Sigmoid colon (tissue), 6 donors: ENCODE measurements at regions not wholly inside any gene's neighbourhood (a gene's known extent, or its start where the extent isn't known, plus 50 kb on each side); places are given as distances from the start of the nearest gene placed in this dataset.

Experiments
- DNase-seq: peaks from one replicate; pipeline ENCODE4 v3.0.0-alpha.2; 2019
- H3K27ac ChIP-seq, 4 donors: fragments of 200-600 bp; sonication (generic); one replicate each; pipeline ENCODE4 v1.5.1; 2016 to 2019; ENCODE audit warnings: mild to moderate bottlenecking in 1 of 4
- H3K27me3 ChIP-seq, 3 donors: fragments of 200-600 bp; sonication (generic); one replicate each; pipeline ENCODE4 v1.5.1; 2019; ENCODE audit warnings: mild to moderate bottlenecking in 1 of 3
- H3K36me3 ChIP-seq, 4 donors: fragments of 200-600 bp; sonication (generic); one replicate each; pipeline ENCODE4 v1.5.1; 2016 to 2019
- H3K4me1 ChIP-seq, 4 donors: fragments of 200-600 bp; sonication (generic); one replicate each; pipeline ENCODE4 v1.5.1; 2017 to 2019
- H3K4me3 ChIP-seq, 4 donors: fragments of 200-600 bp; sonication (generic); one replicate each; pipeline ENCODE4 v1.5.1; 2017 to 2019; ENCODE audit warnings: mild to moderate bottlenecking in 2 of 4, moderate library complexity in 1 of 4
- H3K9me3 ChIP-seq, 4 donors: fragments of 200-600 bp in 3 of 4; sonication (generic) in 3 of 4; one replicate each; pipeline versions ENCODE4 v1.5.1 to v1.6.1; 2013 to 2019
- CTCF ChIP-seq, 4 experiments: fragments of 450-650 bp in 3 of 4; fragments of 200-600 bp in 1 of 4; IDR thresholded peaks; one replicate each; pipeline ENCODE4 v1.5.1; 2016 to 2019; ENCODE audit warnings: antibody characterized with exemption in 4 of 4, mild to moderate bottlenecking in 3 of 4, moderate library complexity in 2 of 4
- EP300 ChIP-seq, 4 donors: sonication (generic); formaldehyde crosslinking; IDR thresholded peaks; one replicate each; pipeline ENCODE4 v1.6.1; 2017; ENCODE audit warnings: antibody characterized with exemption in 4 of 4
- POLR2A ChIP-seq, 2 donors: fragments of 450-650 bp; IDR thresholded peaks; one replicate each; pipeline ENCODE4 v1.6.1; 2016; ENCODE audit warnings: antibody characterized with exemption in 2 of 2, mild to moderate bottlenecking in 2 of 2, moderate library complexity in 2 of 2
- POLR2AphosphoS5 ChIP-seq, 4 donors: sonication (generic); formaldehyde crosslinking; IDR thresholded peaks; one replicate each; pipeline ENCODE4 v1.6.1; 2017; ENCODE audit warnings: antibody characterized with exemption in 4 of 4
- WGBS, 2 donors: extraction: QIAGEN DNeasy Blood & Tissue Kit; methylation state at CpG; one replicate each; pipeline ENCODE4 v1.1.7; 2013; 5-methylcytosine and 5-hydroxymethylcytosine counted together
- intact Hi-C: fragments of 100-400 bp; cut with DNase I; formaldehyde crosslinking; loops from one replicate; pipeline ENCODE4 v1.15.1; 2023
- donor health status: healthy with polysubstance abuse.
- donor health status: healthy.

GRCh38 chr13:73732350-73732749 is 401.9 kb downstream of the KLF12 start:
- Histone ChIP-seq H3K36me3 (no peaks in the 10 kb centered on the region), H3K27ac (no peak overlapping the region), H3K4me3 (no peak overlapping the region), H3K27me3 (no peaks in the 10 kb centered on the region), H3K9me3 (no peaks in the 10 kb centered on the region), H3K4me1 (no peaks in the 10 kb centered on the region)
- WGBS, 2 donors = 94 to 96% methylated on average over 2 of the region's 2 CpGs
- TF ChIP-seq CTCF (IDR thresholded peaks at IDR 0.05) (no peak), POLR2A (IDR thresholded peaks at IDR 0.05) (no peak), POLR2AphosphoS5 (IDR thresholded peaks at IDR 0.05) (no peak), EP300 (IDR thresholded peaks at IDR 0.05) (no peak)
- DNase-seq = no peak
- intact Hi-C loops = no loop called here

- no peak for TF ChIP-seq EP300 (IDR thresholded peaks at IDR 0.05)
- TF ChIP-seq POLR2A (IDR thresholded peaks at IDR 0.05) = no peak
- no peak for TF ChIP-seq CTCF (IDR thresholded peaks at IDR 0.05)
- no peak for TF ChIP-seq POLR2AphosphoS5 (IDR thresholded peaks at IDR 0.05)
- intact Hi-C loops = no loop called here
- H3K9me3 ChIP-seq = no peaks in the 10 kb centered on the region
- H3K27ac ChIP-seq = no peak overlapping the region
- no peaks in the 10 kb centered on the region for H3K4me1 ChIP-seq
- no peak overlapping the region for H3K4me3 ChIP-seq
- no peak for DNase-seq
- no peaks in the 10 kb centered on the region for H3K36me3 ChIP-seq
- H3K27me3 ChIP-seq = no peaks in the 10 kb centered on the region
Measured at GRCh38 chr13:73731564-73731963, 402.6 kb downstream of the KLF12 start.

GRCh38 chr13:73730014-73730413 is 404.2 kb downstream of the KLF12 start:
- intact Hi-C loops = no loop called here
- DNase-seq = no peak
- Histone ChIP-seq H3K27ac (no peak overlapping the region), H3K4me1 (no peaks in the 10 kb centered on the region), H3K36me3 (no peaks in the 10 kb centered on the region), H3K27me3 (no peaks in the 10 kb centered on the region), H3K4me3 (no peak overlapping the region), H3K9me3 (no peaks in the 10 kb centered on the region)
- 96 to 97% methylated on average over 5 of the region's 5 CpGs for WGBS, 2 donors
- TF ChIP-seq CTCF (IDR thresholded peaks at IDR 0.05) (no peak), EP300 (IDR thresholded peaks at IDR 0.05) (no peak), POLR2AphosphoS5 (IDR thresholded peaks at IDR 0.05) (no peak), POLR2A (IDR thresholded peaks at IDR 0.05) (no peak)

GRCh38 chr13:73729046-73729445 is 405.2 kb downstream of the KLF12 start:
- Histone ChIP-seq H3K9me3 (no peaks in the 10 kb centered on the region), H3K27ac (no peak overlapping the region), H3K4me1 (no peaks in the 10 kb centered on the region), H3K36me3 (no peaks in the 10 kb centered on the region), H3K4me3 (no peak overlapping the region), H3K27me3 (no peaks in the 10 kb centered on the region)
- DNase-seq = no peak
- intact Hi-C loops = no loop called here
- TF ChIP-seq EP300 (IDR thresholded peaks at IDR 0.05) = no peak
- TF ChIP-seq POLR2A (IDR thresholded peaks at IDR 0.05) = no peak
- TF ChIP-seq CTCF (IDR thresholded peaks at IDR 0.05) = no peak
- TF ChIP-seq POLR2AphosphoS5 (IDR thresholded peaks at IDR 0.05) = no peak
- WGBS, 2 donors = 21 to 77% methylated on average over 1 of the region's 1 CpG

- TF ChIP-seq EP300 (IDR thresholded peaks at IDR 0.05) (no peak), POLR2A (IDR thresholded peaks at IDR 0.05) (no peak), CTCF (IDR thresholded peaks at IDR 0.05) (no peak), POLR2AphosphoS5 (IDR thresholded peaks at IDR 0.05) (no peak)
- intact Hi-C loops = no loop called here
Measured at GRCh38 chr13:73722120-73722519, 412.1 kb downstream of the KLF12 start.

More at GRCh38 chr13:73722120-73722519, 412.1 kb downstream of the KLF12 start:
- 65 to 72% methylated on average over 1 of the region's 1 CpG for WGBS, 2 donors
- Histone ChIP-seq H3K4me3 (no peak overlapping the region), H3K27ac (no peak overlapping the region), H3K4me1 (no peaks in the 10 kb centered on the region), H3K9me3 (no peaks in the 10 kb centered on the region), H3K27me3 (no peaks in the 10 kb centered on the region), H3K36me3 (no peaks in the 10 kb centered on the region)
- no peak for DNase-seq
